GM11168 (cell line): ENCODE measurements at regions not wholly inside any gene's neighbourhood (a gene's known extent, or its start where the extent isn't known, plus 50 kb on each side); places are given as distances from the start of the nearest gene placed in this dataset.
"Not testable (repeated sequence)": the region's sequence is repeated elsewhere in the genome, so short reads cannot be mapped to it uniquely, and the experiment has no call there.

Experiments
- in situ Hi-C: fragments of 300-500 bp; cut with MboI; formaldehyde crosslinking; loops from one replicate; pipeline ENCODE4 v1.12.0; 2022; ENCODE audit warnings: low sequenced_read_pairs; ENCODE audit not compliant: unreplicated experiment

DNA sequence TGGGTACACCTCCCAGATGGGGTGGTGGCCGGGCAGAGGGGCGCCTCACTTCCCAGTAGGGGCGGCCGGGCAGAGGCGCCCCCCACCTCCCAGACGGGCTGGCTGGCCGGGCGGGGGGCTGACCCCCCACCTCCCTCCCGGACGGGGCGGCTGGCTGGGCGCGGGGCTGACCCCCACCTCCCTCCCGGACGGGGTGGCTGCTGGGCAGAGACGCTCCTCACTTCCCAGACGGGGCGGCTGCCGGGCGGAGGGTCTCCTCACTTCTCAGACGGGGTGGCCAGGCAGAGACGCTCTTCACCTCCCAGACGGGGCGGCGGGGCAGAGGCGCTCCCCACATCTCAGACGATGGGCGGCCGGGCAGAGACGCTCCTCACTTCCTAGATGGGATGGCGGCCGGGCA, 240.6 kb downstream of the IL20RB start:
- in situ Hi-C loops, result not testable (repeated sequence)

DNA sequence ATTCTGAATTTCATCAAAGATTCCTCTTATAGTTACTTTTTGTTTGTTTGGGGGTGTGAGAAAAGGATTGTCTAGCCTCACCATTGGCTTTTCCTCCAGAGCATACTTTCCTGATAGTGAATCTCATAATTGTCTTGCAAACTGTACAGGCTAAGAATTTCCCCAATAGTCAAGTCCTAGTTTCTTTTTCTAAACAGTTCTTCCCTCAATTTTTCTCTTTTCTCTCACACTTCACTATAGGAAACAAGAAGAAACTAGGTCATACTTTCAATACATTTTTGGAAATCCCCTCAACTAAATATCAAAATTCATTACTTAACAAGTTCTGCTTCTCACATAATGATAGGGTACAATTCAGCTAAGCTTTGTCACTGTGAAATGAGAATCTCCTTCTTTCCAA, 241.9 kb downstream of the IL20RB start:
- in situ Hi-C loops, result no loop called here

DNA sequence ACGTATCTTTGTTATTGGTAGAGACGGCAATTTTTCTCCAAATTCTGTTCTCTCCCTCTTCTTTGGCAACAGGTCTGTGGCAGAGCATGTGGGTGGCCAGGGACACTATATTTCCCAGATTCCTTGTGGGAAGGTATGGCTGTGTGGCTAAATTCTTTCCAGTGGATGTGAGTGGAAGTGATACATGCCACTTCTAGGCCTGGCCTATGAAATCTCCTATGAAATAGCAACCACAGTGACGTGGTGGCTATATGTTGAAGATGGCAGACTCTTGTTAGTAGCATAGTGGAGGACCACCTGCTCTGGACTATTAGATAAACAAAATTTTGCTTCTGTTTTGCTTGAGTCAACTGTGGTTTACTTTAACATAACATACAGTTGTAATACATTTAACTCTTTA, 243.3 kb downstream of the IL20RB start:
- in situ Hi-C loops, result no loop called here

DNA sequence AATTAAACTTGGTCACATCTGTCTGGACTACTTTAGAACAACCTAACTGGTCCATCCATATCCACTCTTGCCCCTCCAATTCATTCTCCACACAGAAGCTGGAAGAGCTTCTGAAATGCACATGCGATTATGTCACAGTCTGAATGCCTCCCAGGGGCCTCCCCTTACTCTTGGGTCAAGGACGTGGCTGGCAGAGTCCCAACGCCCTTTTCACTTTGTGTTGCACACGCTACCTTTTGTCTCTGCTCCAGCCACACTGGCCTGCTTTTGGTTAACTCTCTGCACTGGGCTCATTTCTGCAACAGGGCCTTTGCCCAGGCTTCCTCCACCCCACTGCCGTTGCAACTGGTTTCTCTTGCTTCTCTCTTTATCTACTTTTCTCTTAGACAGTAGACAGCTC, 245.2 kb downstream of the IL20RB start:
- in situ Hi-C loops, result no loop called here

DNA sequence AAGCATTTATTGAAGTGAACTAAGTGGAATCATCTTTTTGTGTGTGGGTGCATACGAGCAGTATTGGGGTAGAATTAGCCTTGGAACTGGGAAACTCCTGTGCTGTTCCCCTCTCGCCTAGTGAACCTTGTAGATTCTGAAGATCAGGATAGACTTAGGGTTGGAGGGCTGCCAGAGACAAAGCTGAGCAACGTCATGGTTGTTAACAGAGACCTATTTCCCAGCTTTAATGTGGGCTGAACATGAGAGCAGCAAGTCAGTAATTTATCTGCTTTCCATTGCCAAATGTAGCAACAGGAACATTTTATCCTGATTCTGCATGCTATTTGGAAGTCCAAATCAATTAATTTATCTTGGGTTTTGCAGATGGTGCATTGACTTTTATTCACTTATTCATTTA, 246.6 kb downstream of the IL20RB start:
- in situ Hi-C loops, result no loop called here

DNA sequence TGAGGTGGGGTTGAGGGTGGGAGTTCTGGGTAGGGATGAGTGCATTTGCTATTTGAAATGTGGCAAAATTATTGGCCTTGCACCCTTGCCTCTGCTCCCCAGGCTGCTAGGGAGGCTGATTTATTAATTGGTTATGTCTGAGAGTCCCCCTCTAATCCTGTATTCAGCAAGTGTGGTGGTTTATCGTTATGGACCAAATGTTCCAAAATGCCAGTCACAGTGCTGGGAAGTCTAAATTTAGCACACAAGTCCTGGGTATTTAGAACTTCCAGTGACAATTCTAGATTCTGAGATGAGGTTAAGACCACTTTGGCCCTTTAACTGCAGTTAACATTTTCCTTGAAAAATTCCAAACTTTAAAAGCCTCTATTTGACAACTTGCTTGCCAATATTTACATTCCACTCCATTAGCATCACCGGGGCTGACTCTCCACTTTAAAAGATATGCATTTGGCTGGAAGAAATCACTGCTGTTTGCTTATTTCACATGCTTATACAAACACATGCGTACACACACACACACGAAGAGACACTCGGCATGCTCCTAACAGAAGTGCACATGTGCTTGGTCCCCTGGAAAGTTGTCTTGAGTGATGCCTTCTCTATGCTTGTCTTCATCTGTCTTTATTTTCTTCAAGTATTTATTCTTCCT, 247.7 kb downstream of the IL20RB start:
- in situ Hi-C loops, result no loop called here

DNA sequence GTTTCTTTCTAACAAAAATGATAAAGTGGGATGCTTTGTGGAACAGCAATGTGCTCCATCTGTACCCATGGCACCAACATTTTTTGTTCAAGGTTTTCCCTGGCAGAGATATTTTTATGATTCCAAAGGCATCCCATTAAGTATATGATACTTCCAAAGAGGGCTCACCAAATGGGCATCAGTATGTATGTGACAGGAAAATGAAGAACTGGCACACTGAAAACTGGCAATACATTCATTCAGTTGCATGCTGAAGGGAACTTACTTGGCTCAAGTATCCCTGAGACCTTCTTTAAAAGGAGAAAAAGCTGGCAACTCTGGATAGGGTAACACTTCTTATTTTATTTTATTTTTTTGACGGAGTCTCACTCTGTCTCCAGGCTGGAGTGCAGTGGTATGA, 249.8 kb downstream of the IL20RB start:
- in situ Hi-C loops, result no loop called here

DNA sequence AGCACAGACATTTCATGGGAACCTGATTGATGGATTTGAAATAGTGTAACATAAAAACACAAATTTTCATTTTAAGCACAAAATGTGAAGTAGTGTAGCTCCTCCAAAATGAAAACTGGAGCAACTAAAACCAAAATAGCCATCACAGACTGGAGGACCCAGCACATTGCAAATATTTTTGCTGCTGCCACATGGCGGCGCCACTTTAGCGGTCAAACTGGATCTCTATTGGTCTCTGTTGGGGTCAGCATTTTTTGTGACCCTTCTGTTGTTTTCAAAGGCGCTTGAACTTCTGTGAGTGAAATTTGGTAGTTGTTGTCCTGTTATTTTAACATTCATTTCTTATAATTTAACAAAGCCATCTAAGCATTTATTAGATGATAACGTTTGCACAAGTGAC, 259.9 kb downstream of the IL20RB start:
- in situ Hi-C loops, result no loop called here

GRCh38 chr3:137219801-137220445, 262.1 kb downstream of the IL20RB start:
- in situ Hi-C loops, result no loop called here

DNA sequence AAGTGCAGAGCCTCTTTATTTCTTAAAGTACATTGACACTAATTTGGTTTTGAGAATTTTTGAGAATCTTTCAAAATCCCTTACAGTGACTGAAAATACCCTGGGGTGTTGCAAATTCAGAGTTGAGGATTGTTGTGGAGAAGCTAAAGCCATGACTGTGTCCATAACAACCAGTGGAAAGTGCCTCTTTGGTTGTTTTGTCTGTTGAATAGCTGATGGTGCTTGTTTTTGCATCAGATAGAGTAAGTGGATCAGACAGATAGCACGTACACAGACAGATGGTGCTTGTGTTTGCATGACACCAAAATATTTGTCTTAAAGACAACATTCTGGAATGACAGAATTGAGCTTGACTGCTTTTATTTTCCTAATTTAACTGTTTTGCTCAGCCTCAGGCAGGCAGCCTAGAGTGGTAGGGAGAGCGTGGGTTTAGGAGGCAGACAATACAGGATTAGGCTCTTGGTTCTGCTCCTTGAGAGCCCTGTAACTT, 265.0 kb downstream of the IL20RB start:
- in situ Hi-C loops, result no loop called here

GRCh38 chr3:137224464-137224863, 266.7 kb downstream of the IL20RB start:
- in situ Hi-C loops, result no loop called here

GRCh38 chr3:137242836-137243400, 285.1 kb downstream of the IL20RB start:
- in situ Hi-C loops, result no loop called here

DNA sequence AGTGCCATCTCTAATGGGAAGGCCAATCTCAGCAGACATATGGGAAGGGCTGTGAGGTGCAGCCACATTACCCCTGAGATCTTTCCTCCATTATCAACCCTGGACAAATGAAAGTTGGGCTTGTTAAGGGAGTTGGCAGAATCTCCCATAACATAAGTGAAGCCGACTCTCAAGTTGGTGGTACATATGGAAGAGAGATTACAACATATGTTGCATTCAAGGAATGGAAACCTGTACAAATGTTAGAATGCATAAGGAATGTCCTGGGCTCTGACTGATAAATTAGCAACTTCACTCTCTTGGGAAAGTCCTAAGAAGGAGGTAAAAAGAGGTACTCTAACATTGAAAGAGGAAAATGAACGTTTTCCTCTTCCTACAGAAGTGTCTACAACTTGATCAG, 288.7 kb downstream of the IL20RB start:
- in situ Hi-C loops, result no loop called here

DNA sequence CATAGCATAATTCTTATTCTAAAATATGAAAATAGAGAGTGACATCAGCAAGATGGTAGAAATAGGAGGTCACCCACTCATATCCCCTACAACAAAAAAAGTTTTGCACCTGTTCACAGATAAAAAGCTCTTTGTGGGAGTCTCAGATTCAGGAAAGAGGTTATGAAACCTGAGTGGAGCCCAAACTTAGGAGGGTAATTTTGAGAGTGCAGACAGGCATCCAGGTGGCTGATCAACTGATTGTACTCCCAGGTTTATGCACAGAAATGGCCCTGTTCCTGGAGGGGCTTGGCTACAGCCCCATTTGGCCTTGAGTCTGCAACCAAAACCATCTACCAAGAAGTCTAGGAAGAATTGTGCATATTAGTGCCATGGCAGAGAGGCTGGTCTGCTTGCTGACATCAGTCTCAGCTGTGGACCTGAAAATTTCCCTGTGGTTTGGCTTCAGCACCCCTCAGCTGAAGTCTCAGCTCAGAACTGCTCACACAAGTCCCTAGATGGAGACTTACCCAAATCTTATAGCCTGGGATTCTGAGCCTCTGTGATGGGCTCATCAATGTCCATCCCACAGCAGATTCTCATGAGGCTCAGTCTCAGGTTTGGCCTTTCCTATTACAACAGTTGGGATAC, 291.6 kb downstream of the IL20RB start:
- in situ Hi-C loops, result no loop called here

- in situ Hi-C loops, result no loop called here
These were observed 301.3 kb downstream of the IL20RB start for GRCh38 chr3:137259089-137259488.

DNA sequence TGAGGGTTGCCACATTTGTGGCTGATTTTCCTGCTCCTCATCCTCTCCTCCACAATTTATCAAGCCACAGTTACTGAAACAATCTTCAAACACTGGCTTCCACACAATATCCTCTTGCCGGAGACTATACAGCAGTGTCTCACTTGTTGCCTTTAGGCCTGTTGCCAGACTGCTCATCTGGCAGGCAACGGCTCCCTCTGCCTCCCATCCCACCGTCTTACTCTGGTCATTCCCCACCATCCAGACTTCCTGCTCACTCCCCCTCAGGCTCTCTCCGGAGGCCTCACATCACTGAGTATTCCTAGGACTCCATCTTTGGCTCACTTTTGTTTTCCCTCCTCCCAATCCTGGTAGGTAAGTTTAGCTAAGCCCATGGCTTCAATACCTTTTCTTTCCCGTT, 301.9 kb downstream of the IL20RB start:
- in situ Hi-C loops, result no loop called here

DNA sequence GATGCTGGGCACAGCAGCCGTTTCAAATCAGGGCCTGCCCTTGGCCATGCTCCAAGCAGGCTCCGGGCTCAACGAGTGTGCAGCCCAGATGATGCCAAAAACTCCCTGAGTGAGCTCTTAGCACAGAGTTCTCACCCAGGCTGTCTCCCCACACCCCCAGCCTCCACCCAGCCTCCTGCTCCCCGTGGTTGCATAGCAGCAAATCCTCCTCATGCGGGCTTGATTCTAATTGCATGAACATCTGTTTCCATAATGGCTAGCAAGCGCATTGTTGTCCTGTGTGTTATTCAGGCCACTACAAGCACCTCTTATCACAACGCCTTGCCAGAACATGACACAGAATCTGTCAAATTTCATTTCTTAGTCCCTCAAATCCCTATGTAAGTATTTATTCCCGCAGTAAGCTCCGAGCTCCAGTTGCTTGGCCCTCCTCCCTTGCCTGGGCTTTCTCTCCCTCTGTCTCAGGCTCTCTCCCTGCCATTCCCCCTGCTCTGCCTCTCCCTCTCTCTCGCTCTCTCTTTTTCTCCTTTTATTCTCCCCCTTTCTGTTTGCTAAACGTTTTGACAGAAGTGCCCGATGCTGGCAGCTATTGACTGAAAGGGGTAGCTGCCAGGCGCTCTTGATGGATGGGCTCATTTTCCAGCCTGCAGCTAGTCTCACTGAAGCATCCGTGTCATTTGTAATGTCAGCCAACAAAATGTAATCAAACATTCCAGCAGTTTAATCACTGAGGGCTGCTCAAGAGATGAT, 306.5 kb downstream of the IL20RB start:
- in situ Hi-C loops, result no loop called here

GRCh38 chr3:137264843-137265330, 307.1 kb downstream of the IL20RB start:
- in situ Hi-C loops, result no loop called here

- in situ Hi-C loops, result no loop called here
These were observed 325.1 kb downstream of the IL20RB start for GRCh38 chr3:137282871-137283270.

DNA sequence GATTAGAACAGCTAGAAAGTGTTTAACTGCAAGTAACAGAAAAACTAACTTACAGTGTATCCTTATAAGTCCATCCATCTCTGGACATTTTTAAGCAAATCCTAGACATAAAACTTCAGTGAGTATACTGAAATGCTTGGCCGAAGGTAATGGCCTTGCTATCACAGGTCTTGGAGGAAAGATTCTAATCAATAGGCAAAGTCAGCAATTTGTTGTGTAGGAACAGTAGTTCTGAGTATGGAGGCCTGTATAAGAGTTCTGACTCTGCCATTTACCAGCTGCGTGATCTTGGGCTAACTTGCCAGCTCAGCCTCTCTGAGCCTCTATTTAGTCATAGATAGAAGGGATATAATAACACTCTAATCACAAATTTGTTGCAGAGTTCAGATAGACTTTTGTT, 328.1 kb downstream of the IL20RB start:
- in situ Hi-C loops, result no loop called here
